SU-DHL-6 (cell line): ENCODE measurements at regions not wholly inside any gene's neighbourhood (a gene's known extent, or its start where the extent isn't known, plus 50 kb on each side); places are given as distances from the start of the nearest gene placed in this dataset.

ENCODE experiments used
- CTCF ChIP-seq: fragments of 200-600 bp; sonication (generic); IDR thresholded peaks from one replicate; pipeline ENCODE4 v1.5.1; 2017; ENCODE audit warnings: antibody characterized with exemption, mild to moderate bottlenecking, low read length, moderate library complexity; ENCODE audit not compliant: insufficient read depth, poor library complexity, severe bottlenecking
- EZH2phosphoT487 ChIP-seq: fragments of 200-600 bp; sonication (generic), shearing (Covaris generic); conservative IDR thresholded peaks from 2 replicates; pipeline ENCODE4 v1.6.1; 2018; ENCODE audit warnings: mild to moderate bottlenecking, antibody characterized with exemption, low read length, moderate library complexity, mixed read lengths

- TF ChIP-seq CTCF = no peak
- TF ChIP-seq EZH2phosphoT487 = no peak
These were observed 475.4 kb downstream of the IGSF11 start for GRCh38 chr3:118559286-118559685.
